Retinal pigment epithelial cell (primary cell): ENCODE measurements at regions not wholly inside any gene's neighbourhood (a gene's known extent, or its start where the extent isn't known, plus 50 kb on each side); places are given as distances from the start of the nearest gene placed in this dataset.
"Not testable (repeated sequence)": the region's sequence is repeated elsewhere in the genome, so short reads cannot be mapped to it uniquely, and the experiment has no call there.

Experiments used
- DNase-seq: peaks from one replicate; pipeline ENCODE4 v3.0.0-alpha.2; 2010; ENCODE audit warnings: low read depth
- H3K4me3 ChIP-seq: 2 replicates; pipeline ENCODE4 v1.5.1; 2011; ENCODE audit warnings: mild to moderate bottlenecking, low read length, control low read depth, moderate library complexity
- TF ChIP-seq, protein P1 (sequence below): conservative IDR thresholded peaks from 2 replicates; pipeline ENCODE4 v1.5.1; 2011; ENCODE audit warnings: low read depth, low read length, control low read depth, inconsistent platforms

DNA sequence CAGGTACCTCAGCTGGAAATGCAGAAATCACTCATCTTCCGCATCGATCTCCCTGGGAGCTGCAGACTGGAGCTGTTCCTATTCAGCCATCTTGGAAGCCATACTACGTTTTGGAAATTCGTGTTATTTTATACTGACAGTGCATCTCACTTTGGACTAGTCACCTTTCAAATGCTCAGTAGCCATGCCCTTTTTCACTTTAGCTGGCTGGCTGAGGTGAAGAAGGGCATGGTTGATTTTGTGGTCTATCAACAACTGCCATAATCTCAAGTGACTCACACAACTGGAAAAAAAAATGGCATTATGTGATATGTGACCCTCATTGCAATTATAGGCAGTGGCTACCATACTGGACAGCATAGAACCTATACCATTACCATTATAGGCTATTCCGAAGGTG is 100.5 kb downstream of the CCDC71L start:
- H3K4me3 ChIP-seq, result no peak overlapping the region
- TF ChIP-seq, protein P1, sequence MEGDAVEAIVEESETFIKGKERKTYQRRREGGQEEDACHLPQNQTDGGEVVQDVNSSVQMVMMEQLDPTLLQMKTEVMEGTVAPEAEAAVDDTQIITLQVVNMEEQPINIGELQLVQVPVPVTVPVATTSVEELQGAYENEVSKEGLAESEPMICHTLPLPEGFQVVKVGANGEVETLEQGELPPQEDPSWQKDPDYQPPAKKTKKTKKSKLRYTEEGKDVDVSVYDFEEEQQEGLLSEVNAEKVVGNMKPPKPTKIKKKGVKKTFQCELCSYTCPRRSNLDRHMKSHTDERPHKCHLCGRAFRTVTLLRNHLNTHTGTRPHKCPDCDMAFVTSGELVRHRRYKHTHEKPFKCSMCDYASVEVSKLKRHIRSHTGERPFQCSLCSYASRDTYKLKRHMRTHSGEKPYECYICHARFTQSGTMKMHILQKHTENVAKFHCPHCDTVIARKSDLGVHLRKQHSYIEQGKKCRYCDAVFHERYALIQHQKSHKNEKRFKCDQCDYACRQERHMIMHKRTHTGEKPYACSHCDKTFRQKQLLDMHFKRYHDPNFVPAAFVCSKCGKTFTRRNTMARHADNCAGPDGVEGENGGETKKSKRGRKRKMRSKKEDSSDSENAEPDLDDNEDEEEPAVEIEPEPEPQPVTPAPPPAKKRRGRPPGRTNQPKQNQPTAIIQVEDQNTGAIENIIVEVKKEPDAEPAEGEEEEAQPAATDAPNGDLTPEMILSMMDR, result no peak
- DNase-seq, result no peak

DNA sequence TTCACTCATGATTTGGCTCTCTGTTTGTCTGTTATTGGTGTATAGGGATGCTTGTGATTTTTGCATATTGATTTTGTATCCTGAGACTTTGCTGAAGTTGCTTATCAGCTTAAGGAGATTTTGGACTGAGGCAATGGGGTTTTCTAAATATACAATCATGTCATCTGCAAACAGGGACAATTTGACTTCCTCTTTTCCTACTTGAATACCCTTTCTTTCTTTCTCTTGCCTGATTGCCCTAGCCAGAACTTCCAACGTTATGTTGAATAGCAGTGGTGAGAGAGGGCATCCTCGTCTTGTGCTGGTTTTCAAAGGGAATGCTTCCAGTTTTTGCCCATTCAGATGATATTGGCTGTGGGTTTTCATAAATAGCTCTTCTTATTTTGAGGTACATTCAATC is 104.7 kb downstream of the CCDC71L start:
- not testable (repeated sequence) for DNase-seq, H3K4me3 ChIP-seq

DNA sequence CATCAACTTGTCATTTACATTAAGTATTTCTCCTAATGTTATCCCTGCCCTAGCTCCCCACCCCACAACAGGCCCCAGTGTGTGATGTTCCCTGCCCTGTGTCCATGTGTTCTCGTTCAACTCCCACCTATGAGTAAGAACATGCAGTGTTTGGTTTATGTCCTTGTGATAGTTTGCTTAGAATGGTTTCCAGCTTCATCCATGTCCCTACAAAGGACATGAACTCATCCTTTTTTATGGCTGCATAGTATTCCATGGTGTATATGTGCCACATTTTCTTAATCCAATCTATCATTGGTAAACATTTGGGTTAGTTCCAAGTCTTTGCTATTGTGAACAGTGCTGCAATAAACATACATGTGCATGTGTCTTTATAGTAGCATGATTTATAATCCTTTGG is 106.3 kb downstream of the CCDC71L start:
- not testable (repeated sequence) for H3K4me3 ChIP-seq

DNA sequence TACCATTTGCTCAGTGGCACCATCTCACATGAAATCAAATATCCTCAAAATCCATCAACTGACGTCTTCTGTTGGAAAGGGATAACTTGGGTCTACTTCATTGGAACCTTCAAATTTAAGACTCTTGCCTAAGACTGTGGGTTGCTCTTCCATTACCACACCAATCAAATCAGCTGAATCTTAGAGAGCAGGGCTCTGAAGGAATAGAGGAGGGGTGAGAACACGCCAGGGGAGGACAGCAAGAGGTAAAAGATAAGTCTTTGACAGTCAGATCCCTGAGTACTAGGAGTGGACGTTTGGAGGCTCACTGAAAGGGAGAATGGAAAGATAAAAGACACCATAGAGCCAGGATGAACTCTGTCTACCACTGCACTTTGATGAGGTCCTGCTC is 107.5 kb downstream of the CCDC71L start:
- DNase-seq, result no peak
- H3K4me3 ChIP-seq, result no peak overlapping the region
- TF ChIP-seq, protein P1, result no peak

More for the DNA sequence above, 106.3 kb downstream of the CCDC71L start:
- not testable (repeated sequence) for DNase-seq

DNA sequence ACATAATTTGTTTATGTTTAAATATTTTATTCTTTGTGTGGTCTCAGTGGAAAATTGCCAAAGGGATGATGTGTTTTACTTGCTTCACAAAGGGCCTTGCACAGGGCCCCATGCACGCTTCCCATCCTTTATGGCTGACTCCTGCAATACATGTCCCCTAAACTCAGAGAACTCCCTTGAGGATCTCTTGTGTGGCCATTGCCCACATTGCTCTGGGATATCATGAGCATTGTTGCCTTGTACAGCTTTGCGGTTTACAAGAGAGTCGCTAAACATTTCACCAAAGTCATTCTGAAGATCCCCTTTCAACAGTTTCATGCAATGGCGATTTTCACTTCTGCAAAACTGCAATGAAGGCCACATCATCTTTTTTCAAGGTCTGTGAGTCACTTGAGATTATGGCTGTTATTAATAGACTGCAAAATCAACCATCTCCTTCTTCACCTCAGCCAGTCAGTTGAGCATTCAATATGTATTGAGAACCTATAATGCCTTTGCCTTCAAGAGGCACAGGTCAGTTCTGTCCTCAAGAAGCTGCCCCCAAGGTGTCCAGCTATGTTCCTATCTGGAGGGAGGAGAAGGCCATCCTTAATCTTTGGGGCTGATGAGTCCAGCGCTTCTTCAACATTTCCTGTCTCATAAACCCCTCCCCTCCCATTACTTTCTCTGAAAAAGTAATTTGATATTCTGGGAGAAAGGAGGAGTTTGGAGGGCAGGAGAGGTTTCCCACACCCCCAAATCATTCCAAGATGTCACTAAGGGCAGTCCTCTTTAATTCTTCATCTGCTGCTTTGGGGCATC is 108.1 kb downstream of the CCDC71L start:
- no peak for DNase-seq
- TF ChIP-seq, protein P1, result no peak
- H3K4me3 ChIP-seq, result no peak overlapping the region

DNA sequence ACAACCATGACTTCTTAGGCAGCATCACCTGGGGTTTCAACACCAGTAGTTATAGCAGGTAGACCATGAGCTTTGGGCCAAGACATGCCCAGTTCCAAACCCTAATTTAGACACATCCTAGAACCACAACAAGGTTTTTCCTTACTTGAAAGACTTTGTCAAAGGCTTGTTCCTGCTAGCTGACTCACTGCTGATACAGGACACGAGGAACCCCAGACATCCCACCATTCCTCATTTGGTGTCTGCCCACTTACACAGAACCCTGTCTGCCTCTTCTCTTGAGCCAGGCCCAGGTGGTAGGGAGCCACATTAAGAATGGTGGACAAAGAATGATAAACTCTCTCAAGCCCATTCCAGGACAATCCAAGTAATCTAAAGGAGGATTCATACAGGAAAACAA is 109.0 kb downstream of the CCDC71L start:
- DNase-seq, result no peak
- H3K4me3 ChIP-seq, result no peak overlapping the region
- TF ChIP-seq, protein P1, result no peak

DNA sequence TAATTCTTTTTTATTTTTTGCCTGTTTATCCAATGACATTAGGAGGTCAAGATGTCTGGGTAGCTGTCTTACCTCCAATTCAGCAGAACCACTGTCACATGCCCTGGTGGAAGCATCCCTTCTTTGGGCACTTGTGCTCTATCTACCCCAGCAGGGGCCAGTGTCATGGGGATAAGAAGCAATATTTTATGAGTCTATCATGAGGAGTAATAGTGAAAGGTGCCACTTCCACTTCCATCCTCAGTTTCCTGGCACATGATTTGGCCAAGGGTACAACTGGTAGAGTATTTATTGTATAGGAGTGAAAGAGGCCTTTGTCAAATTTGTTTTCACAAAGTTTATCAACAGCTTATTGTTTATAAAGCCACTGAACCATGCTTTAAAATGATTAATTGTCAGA is 112.5 kb downstream of the CCDC71L start:
- TF ChIP-seq, protein P1, result no peak
- no peak for DNase-seq
- no peak overlapping the region for H3K4me3 ChIP-seq

DNA sequence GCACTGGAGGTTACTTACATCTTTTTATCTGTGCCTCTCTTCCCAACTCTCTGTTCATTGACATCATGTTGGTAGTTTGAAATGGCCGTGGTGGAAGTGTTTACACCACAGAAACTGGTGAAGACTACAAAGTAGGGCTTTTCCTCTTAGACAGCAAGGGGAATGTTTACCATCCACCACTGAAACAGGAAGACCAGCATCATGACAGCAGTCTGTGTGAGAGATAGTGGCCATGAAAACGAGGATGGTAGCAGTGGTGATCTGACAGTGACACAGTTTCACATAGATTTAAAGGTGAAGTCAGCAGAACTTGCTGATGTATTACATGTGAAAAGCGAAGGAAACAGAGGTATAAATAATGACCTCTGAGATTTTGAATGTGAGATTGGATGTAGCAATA is 115.7 kb downstream of the CCDC71L start:
- H3K4me3 ChIP-seq, result no peak overlapping the region
- DNase-seq, result no peak
- TF ChIP-seq, protein P1, result no peak
